ENCODE measurements at regions not wholly inside any gene's neighbourhood (a gene's known extent, or its start where the extent isn't known, plus 50 kb on each side); places are given as distances from the start of the nearest gene placed in this dataset.

- TF ChIP-seq EZH2 (IDR thresholded peaks at IDR 0.05; ENCODE audit: low read length) (no peak), CTCF (optimal IDR thresholded peaks at IDR 0.05 in 1 of 3, IDR thresholded peaks at IDR 0.05 in 1 of 3, conservative IDR thresholded peaks at IDR 0.05 in 1 of 3; ENCODE audit: extremely low read depth in 1 of 3, insufficient read depth in 2 of 3, low read length in 3 of 3) (no peak)
These were observed 443.2 kb upstream of the FRG2C start for GRCh38 chr3:75220932-75221331.

Measured in keratinocyte (primary cell).